Calu3 (cell line): ENCODE measurements at regions not wholly inside any gene's neighbourhood (a gene's known extent, or its start where the extent isn't known, plus 50 kb on each side); places are given as distances from the start of the nearest gene placed in this dataset.

Source experiments
- BruUV-seq: library from RNA; stranded (reverse); fragments of 400-500 nt; replicated peaks from 2 replicates; lab custom pipeline; 2021; lab: Mats Ljungman, UMichigan
- CTCF ChIA-PET: fragments of 300-600 bp; sonication (Branson Sonifier 250); formaldehyde crosslinking; loops from one replicate; lab custom pipeline; 2022; ENCODE audit warnings: antibody characterized with exemption; lab: Charles Lee
- DNase-seq: peaks from one replicate; pipeline ENCODE4 v3.0.0; 2022
- H3K27ac Mint-ChIP-seq: one replicate; pipeline ENCODE4 v1.8.0; 2022; ENCODE audit warnings: mixed read lengths; ENCODE audit not compliant: unreplicated experiment
- H3K27me3 Mint-ChIP-seq: one replicate; pipeline ENCODE4 v1.8.0; 2022; ENCODE audit warnings: mixed read lengths; ENCODE audit not compliant: unreplicated experiment
- H3K36me3 Mint-ChIP-seq: one replicate; pipeline ENCODE4 v1.8.0; 2022; ENCODE audit warnings: mild to moderate bottlenecking, moderate library complexity, mixed read lengths; ENCODE audit not compliant: insufficient read depth, unreplicated experiment
- H3K4me1 Mint-ChIP-seq: one replicate; pipeline ENCODE4 v1.8.0; 2022; ENCODE audit warnings: mild to moderate bottlenecking, low read depth, mixed read lengths; ENCODE audit not compliant: unreplicated experiment
- H3K4me3 Mint-ChIP-seq: one replicate; pipeline ENCODE4 v1.8.0; 2022; ENCODE audit warnings: mild to moderate bottlenecking, low read depth, moderate library complexity, mixed read lengths; ENCODE audit not compliant: unreplicated experiment
- H3K9me3 Mint-ChIP-seq: one replicate; pipeline ENCODE4 v1.8.0; 2022; ENCODE audit warnings: low read depth, mixed read lengths; ENCODE audit not compliant: unreplicated experiment
- intact Hi-C: fragments of 100-400 bp; cut with micrococcal nuclease; formaldehyde crosslinking; loops from one replicate; pipeline ENCODE4 v1.10.0; 2022; ENCODE audit not compliant: unreplicated experiment
- TF ChIP-seq, protein P1 (sequence below): fragments of 200-600 bp; IDR thresholded peaks from one replicate; pipeline ENCODE4 v1.8.0; 2022; ENCODE audit warnings: antibody characterized with exemption; ENCODE audit not compliant: unreplicated experiment

DNA sequence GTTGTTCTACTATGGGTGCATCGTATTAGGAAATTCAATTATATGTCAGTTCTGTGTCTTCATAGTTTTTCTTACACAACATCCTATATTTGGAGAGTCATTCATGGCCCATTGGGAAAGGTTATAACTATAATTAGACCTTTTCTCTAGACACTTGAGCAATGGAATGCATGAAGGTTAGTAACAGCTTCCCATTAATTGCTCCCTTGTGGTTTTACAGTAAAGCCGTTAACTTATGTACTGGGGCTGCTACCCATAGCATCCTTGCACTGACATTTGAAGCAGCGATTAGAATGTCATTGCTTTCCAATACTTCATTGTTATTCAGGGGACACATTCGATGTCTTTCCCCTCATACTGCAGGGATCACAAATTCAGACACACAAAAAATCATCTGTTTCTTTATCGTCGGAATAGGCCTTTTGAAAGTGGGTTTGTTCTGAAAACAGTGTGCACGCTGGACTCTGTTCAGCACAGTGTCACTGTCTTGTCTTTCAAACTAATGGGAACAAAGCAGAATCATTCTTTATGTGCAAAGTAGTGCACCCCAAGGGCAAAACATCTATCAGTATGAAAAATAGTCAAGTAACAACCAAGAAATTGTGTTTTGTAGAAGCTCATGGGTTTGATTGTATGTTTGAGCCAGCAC lies 634.3 kb upstream of the MAP3K7 start:
- H3K9me3 Mint-ChIP-seq: no peaks in the 10 kb centered on the region
- no peak for DNase-seq
- BruUV-seq: no TSS peak
- no peak overlapping the region for H3K4me3 Mint-ChIP-seq
- intact Hi-C loops: no loop called here
- H3K36me3 Mint-ChIP-seq: no peaks in the 10 kb centered on the region
- CTCF ChIA-PET: no interaction called here
- H3K27ac Mint-ChIP-seq: no peak overlapping the region
- no peaks in the 10 kb centered on the region for H3K27me3 Mint-ChIP-seq
- TF ChIP-seq, protein P1, sequence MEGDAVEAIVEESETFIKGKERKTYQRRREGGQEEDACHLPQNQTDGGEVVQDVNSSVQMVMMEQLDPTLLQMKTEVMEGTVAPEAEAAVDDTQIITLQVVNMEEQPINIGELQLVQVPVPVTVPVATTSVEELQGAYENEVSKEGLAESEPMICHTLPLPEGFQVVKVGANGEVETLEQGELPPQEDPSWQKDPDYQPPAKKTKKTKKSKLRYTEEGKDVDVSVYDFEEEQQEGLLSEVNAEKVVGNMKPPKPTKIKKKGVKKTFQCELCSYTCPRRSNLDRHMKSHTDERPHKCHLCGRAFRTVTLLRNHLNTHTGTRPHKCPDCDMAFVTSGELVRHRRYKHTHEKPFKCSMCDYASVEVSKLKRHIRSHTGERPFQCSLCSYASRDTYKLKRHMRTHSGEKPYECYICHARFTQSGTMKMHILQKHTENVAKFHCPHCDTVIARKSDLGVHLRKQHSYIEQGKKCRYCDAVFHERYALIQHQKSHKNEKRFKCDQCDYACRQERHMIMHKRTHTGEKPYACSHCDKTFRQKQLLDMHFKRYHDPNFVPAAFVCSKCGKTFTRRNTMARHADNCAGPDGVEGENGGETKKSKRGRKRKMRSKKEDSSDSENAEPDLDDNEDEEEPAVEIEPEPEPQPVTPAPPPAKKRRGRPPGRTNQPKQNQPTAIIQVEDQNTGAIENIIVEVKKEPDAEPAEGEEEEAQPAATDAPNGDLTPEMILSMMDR: no peak
- no peaks in the 10 kb centered on the region for H3K4me1 Mint-ChIP-seq

DNA sequence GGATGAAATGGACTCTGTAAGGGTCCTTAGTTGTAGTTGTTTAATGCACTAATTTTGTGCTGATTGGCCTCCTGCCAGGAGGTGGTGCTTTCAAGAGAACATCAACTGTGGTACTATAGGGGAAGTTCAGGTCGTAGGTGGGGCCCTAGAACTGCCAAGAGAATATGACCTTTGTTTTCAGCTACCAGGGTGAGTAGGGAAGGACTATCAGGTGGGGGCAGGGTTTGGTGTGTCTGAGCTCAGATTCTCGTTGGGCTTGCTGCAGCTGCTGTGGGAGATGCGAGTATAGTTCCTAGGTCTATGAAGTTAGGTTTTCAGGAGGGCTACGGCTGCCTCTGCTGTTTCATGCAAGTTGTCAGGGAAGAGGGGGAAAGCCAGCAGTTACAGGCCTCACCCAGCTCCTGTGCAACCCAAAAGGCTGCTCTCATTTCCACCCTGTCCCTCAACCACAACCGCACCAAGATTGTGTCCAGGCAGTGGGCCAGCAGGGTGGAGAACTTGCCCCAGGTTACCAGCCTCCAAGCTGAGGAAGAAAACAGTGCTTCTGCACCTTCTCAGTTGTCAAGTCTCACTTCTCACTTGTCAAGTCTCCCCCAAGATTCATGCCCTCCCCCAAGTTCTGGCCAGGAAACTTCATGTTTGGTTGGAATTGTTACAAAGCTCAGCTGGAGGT lies 626.5 kb upstream of the MAP3K7 start:
- no TSS peak for BruUV-seq
- CTCF ChIA-PET: no interaction called here
- TF ChIP-seq, protein P1: no peak
- DNase-seq: no peak
- Mint-ChIP-seq H3K9me3 (peaks cover 6% of the 10 kb centered on the region), H3K4me3 (no peak overlapping the region), H3K4me1 (no peaks in the 10 kb centered on the region), H3K27ac (no peak overlapping the region), H3K27me3 (no peaks in the 10 kb centered on the region), H3K36me3 (no peaks in the 10 kb centered on the region)
- intact Hi-C loops: no loop called here

DNA sequence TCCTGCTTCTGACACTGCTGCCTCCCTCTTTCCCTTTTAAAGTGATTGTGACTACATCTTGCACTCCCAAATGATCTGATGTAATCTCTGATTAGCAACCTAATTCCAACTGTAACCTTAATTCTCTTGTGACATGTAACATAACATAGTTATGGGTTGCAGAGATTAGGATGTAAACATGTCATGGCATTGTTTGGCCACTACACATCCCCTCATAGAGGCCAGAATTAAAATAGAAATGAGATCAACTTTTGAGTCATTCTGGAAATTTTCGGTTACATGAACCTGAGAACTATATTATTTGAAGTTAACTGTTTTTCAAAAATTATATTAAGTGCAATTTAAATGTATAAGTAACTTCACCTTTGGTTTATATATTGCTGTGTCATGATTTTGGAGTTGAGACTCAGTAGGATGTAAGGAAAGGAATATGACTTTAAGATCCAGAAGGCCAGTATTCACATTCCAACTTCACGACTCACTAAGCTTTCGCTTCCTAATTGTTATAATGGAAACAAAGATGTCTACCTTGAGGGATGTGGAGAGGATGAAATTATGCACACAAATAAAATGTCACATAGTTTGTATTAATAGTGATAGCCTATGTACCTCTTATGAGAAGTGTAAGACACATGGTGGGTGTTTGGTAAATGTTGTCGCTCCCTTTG lies 611.9 kb upstream of the MAP3K7 start:
- Mint-ChIP-seq H3K4me1 (no peaks in the 10 kb centered on the region), H3K36me3 (no peaks in the 10 kb centered on the region), H3K27ac (no peak overlapping the region), H3K4me3 (no peak overlapping the region), H3K27me3 (peaks cover 2% of the 10 kb centered on the region), H3K9me3 (no peaks in the 10 kb centered on the region)
- TF ChIP-seq, protein P1: no peak
- CTCF ChIA-PET: no interaction called here
- BruUV-seq: no TSS peak
- intact Hi-C loops: no loop called here
- no peak for DNase-seq

DNA sequence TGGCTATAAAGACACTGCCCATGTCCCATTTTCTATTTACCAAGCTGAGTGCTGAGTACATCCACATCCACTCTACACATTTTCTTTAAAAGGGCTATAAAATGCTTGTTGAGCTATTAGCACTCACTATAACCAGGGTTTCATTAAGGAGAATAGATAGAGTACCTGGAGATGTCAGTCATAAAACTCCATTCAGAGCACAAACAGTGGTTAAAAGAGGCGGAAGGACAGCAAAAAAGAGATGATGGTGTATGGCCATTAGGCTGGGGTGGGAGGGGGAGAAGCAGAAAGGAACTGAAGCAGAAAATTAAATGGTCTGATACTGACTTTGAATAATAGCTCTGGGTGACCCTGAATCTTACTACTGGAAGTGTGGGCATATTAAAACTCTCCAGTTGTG lies 609.9 kb upstream of the MAP3K7 start:
- Mint-ChIP-seq H3K27me3 (peaks cover 22% of the 10 kb centered on the region), H3K4me3 (no peak overlapping the region), H3K27ac (no peak overlapping the region), H3K36me3 (no peaks in the 10 kb centered on the region), H3K9me3 (no peaks in the 10 kb centered on the region), H3K4me1 (no peaks in the 10 kb centered on the region)
- CTCF ChIA-PET: no interaction called here
- no peak for DNase-seq
- TF ChIP-seq, protein P1: no peak
- BruUV-seq: no TSS peak
- intact Hi-C loops: no loop called here
